ENCODE measurements at regions not wholly inside any gene's neighbourhood (a gene's known extent, or its start where the extent isn't known, plus 50 kb on each side); places are given as distances from the start of the nearest gene placed in this dataset.

DNA sequence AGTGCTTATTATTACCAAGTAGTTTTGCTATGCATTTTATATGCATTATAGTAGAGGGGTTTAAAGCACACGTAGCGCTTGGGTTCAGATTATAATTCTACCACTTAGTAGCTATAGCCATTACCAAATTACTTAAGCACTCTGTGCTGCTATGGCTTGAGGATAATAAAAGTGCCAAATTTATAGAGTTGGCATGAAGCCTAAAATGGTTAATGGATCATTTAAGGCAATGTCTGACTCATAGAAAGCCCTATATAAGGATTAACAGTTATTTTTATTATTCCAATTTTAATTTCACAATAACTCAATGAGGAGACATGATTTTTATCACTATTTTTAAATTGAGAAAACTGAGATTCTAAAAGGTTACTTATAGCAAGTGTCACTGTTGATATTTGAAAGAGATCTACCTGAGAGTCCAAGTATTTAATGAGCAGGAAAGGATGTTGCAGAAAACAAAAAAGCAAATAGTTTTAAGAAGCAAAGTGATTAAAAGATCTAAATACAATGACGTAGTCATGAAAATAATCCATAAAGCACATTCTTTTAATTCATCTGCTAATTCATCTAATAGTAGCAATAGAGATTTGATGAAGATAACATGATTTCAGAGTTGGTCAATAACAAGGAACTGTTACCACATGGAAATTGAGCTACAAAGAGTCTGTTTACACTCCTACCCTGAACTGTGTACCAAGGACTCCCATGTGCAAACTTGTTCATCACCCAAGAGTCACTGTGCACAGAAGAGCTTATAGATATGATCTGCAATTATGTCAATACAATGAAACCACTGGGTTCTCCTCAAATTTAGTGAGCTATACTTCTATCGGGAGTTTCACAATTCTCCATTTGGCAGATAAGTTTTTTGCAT, 78.8 kb upstream of the DTNA start:
- TF ChIP-seq SUZ12 (IDR thresholded peaks at IDR 0.05; ENCODE audit: extremely low read depth, insufficient read depth, insufficient read length): no peak
- TF ChIP-seq ZNF274 (IDR thresholded peaks at IDR 0.05; ENCODE audit: low read depth, low read length): no peak
